Naive thymus-derived CD4-positive, alpha-beta T cell (primary cell): ENCODE measurements at regions not wholly inside any gene's neighbourhood (a gene's known extent, or its start where the extent isn't known, plus 50 kb on each side); places are given as distances from the start of the nearest gene placed in this dataset.

ENCODE experiments used
- ATAC-seq: fragments of 150-1000 bp; cut with Tn5 transposase; 2 replicates; pipeline ENCODE4 v1.10.0; 2021; ENCODE audit warnings: mild to moderate bottlenecking, moderate library complexity
- CTCF ChIA-PET: fragments of 350-600 bp; sonication (Branson Sonifier 250); formaldehyde crosslinking; loops from one replicate; lab custom pipeline; 2021; ENCODE audit warnings: antibody characterized with exemption; lab: Charles Lee
- POLR2A ChIA-PET: fragments of 350-600 bp; sonication (Branson Sonifier 250); formaldehyde crosslinking; loops from one replicate; lab custom pipeline; 2021; ENCODE audit warnings: antibody characterized with exemption, inconsistent platforms; lab: Charles Lee
- DNase-seq, 9 donors: peaks; one replicate each; pipeline versions ENCODE4 v3.0.0 to v3.0.0-alpha.2; 2020 to 2022; ENCODE audit warnings: mixed read lengths in 1 of 9
- H3K27ac ChIP-seq: one replicate; pipeline ENCODE4 v1.7.0; 2013; ENCODE audit warnings: mild to moderate bottlenecking, low read depth, low read length, moderate library complexity
- H3K27me3 ChIP-seq, 2 donors: one replicate each; pipeline ENCODE4 v1.7.0; 2013; ENCODE audit warnings: low read length in 2 of 2, mild to moderate bottlenecking in 2 of 2, moderate library complexity in 2 of 2; ENCODE audit not compliant: control insufficient read depth in 2 of 2, insufficient read depth in 2 of 2
- H3K36me3 ChIP-seq, 3 experiments: 1 replicate in 2 of 3; 2 replicates in 1 of 3; pipeline ENCODE4 v1.7.0; 2013; ENCODE audit warnings: low read length in 3 of 3, mild to moderate bottlenecking in 3 of 3, moderate library complexity in 1 of 3; ENCODE audit not compliant: insufficient read depth in 3 of 3, control insufficient read depth in 2 of 3
- H3K4me1 ChIP-seq, 2 donors: one replicate each; pipeline ENCODE4 v1.7.0; 2013; ENCODE audit warnings: low read length in 2 of 2, mild to moderate bottlenecking in 2 of 2, moderate library complexity in 1 of 2; ENCODE audit not compliant: control insufficient read depth in 2 of 2, insufficient read depth in 2 of 2
- H3K4me3 ChIP-seq: 2 replicates; pipeline ENCODE4 v1.7.0; 2013; ENCODE audit warnings: mild to moderate bottlenecking, low read length
- H3K9me3 ChIP-seq, 3 experiments: 1 replicate in 2 of 3; 2 replicates in 1 of 3; pipeline ENCODE4 v1.7.0; 2013; ENCODE audit warnings: low read length in 3 of 3; ENCODE audit not compliant: control insufficient read depth in 2 of 3
- H3K27ac Mint-ChIP-seq, 9 donors: one replicate each; pipeline ENCODE4 v1.8.0; 2020 to 2022; ENCODE audit warnings: mixed read lengths in 9 of 9, mild to moderate bottlenecking in 8 of 9, moderate library complexity in 5 of 9, inconsistent platforms in 2 of 9
- H3K27me3 Mint-ChIP-seq, 5 donors: one replicate each; pipeline ENCODE4 v1.8.0; 2021 to 2022; ENCODE audit warnings: mixed read lengths in 5 of 5, mild to moderate bottlenecking in 1 of 5
- H3K36me3 Mint-ChIP-seq, 5 donors: one replicate each; pipeline ENCODE4 v1.8.0; 2020 to 2022; ENCODE audit warnings: mixed read lengths in 5 of 5, mild to moderate bottlenecking in 3 of 5, inconsistent platforms in 1 of 5
- H3K4me1 Mint-ChIP-seq, 7 donors: one replicate each; pipeline ENCODE4 v1.8.0; 2020 to 2022; ENCODE audit warnings: mixed read lengths in 7 of 7, mild to moderate bottlenecking in 3 of 7, inconsistent platforms in 1 of 7
- H3K4me3 Mint-ChIP-seq, 10 donors: one replicate each; pipeline ENCODE4 v1.8.0; 2020 to 2022; ENCODE audit warnings: mild to moderate bottlenecking in 10 of 10, mixed read lengths in 10 of 10, moderate library complexity in 6 of 10, inconsistent platforms in 2 of 10
- H3K9me3 Mint-ChIP-seq, 11 donors: one replicate each; pipeline ENCODE4 v1.8.0; 2020 to 2022; ENCODE audit warnings: mixed read lengths in 11 of 11, mild to moderate bottlenecking in 4 of 11, inconsistent platforms in 1 of 11, moderate library complexity in 1 of 11
- intact Hi-C, 2 donors: fragments of 100-400 bp; cut with micrococcal nuclease; formaldehyde crosslinking; loops; one replicate each; pipeline ENCODE4 v1.15.1; 2023

DNA sequence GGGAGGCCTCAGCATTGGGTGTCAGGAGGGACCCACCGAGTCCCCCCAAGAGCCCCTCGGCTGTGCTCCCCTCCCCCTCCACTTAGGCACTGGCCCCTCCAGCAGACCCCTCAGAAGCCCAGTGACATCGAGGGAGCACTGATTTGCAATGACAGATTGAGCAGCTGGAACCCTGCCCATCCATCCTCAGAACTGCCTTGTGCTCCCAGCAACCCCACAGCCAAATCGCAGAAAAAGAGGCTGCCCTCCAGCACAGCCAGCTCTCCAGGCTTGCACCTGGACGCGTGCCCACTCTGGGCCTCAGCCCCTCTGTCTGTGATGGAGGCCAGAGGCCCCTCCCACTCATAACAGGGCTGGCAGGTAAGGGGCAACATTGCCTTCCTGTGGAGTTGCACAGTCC, 123.2 kb upstream of the VSTM2B start:
- Histone ChIP-seq H3K4me1 (no peaks in the 10 kb centered on the region), H3K9me3 (no peaks in the 10 kb centered on the region), H3K4me3 (no peak overlapping the region), H3K27ac (no peak overlapping the region), H3K27me3 (no peaks in the 10 kb centered on the region), H3K36me3 (no peaks in the 10 kb centered on the region)
- Mint-ChIP-seq H3K9me3 (peaks cover 0 to 2% (median 0%) of the 10 kb centered on the region in 11 donors), H3K4me3 (no peak overlapping the region), H3K36me3 (no peaks in the 10 kb centered on the region), H3K27ac (no peak overlapping the region), H3K27me3 (peaks cover 0 to 26% (median 13%) of the 10 kb centered on the region in 5 donors), H3K4me1 (peaks cover 0 to 1% (median 0%) of the 10 kb centered on the region in 7 donors)
- intact Hi-C loops = no loop called here
- POLR2A ChIA-PET = no interaction called here
- CTCF ChIA-PET = no interaction called here
- ATAC-seq = no peak
- no peak for DNase-seq

DNA sequence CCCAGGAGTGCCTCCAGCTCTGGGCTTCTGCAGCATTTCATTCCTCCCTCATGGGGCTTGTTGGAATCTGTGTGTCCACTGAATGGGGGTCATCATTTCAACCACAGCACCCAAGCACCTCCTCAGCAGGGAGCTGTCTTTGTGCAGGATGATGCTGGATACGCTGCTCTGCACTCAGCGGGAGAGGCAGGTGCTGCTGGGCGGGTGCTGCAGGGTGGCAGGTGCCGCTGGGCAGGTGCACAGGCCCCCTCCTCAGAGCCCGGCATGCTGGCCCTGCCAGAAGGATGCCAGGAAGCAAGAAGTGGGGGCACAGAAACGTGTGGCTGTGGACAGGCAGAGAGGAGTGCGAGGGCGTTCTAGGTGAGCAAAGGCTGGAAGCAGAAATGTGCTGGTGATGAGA, 121.8 kb upstream of the VSTM2B start:
- ChIA-PET CTCF (no interaction called here), POLR2A (no interaction called here)
- H3K27me3 ChIP-seq = no peaks in the 10 kb centered on the region
- no peak overlapping the region for H3K27ac ChIP-seq
- ATAC-seq = no peak
- no peaks in the 10 kb centered on the region for H3K9me3 ChIP-seq
- H3K36me3 ChIP-seq = no peaks in the 10 kb centered on the region
- Mint-ChIP-seq H3K27ac (no peak overlapping the region), H3K4me1 (peaks cover 0 to 1% (median 0%) of the 10 kb centered on the region in 7 donors), H3K9me3 (peaks cover 0 to 2% (median 0%) of the 10 kb centered on the region in 11 donors), H3K27me3 (peaks cover 0 to 29% (median 10%) of the 10 kb centered on the region in 5 donors), H3K36me3 (no peaks in the 10 kb centered on the region), H3K4me3 (no peak overlapping the region)
- intact Hi-C loops = no loop called here
- no peak for DNase-seq
- H3K4me3 ChIP-seq = no peak overlapping the region
- no peaks in the 10 kb centered on the region for H3K4me1 ChIP-seq

DNA sequence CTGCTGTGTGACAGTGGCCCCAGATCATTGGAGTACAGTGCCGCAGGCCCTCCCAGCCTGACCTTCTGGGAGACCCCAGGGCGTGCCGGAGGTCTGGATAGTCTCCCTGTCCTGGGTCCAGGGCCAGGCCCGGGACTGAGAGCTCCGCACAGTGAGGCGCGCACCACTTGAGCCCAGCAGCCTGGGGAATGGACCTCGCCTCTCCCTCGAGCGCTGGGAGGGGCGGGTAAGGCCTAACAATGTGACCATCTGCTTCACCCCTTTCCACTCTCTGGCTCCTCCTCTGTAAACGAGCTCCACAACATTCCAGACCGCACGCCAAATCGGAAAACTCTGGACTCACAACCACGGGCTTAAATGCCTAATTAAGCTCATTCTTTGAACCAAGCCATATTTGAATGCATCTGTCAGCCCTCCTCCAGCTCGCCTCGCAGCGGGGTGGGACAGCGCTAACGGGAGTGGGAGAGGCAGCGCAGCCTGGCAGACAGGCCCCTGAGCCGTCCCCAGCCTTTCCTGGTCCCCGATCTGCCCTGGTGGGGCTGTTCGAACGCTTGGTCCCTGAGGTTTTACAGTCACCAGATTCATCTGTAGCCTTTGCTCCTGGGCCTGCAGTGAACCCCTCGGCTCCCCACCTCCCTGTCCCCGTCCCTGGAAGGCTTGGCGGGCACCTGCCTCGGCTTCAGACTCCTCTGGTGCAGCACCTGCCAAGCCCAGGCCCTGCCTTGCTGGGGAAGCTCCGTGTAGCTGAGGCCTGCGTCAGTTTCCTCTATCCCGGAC, 120.7 kb upstream of the VSTM2B start:
- Histone ChIP-seq H3K4me3 (no peak overlapping the region), H3K36me3 (no peaks in the 10 kb centered on the region), H3K27ac (no peak overlapping the region), H3K9me3 (no peaks in the 10 kb centered on the region), H3K4me1 (no peaks in the 10 kb centered on the region), H3K27me3 (no peaks in the 10 kb centered on the region)
- no peaks in the 10 kb centered on the region for H3K4me1 Mint-ChIP-seq
- DNase-seq (no peak), ATAC-seq (no peak)
- H3K9me3 Mint-ChIP-seq = no peaks in the 10 kb centered on the region
- H3K27me3 Mint-ChIP-seq = peaks cover 0 to 20% (median 6%) of the 10 kb centered on the region in 5 donors
- no peaks in the 10 kb centered on the region for H3K36me3 Mint-ChIP-seq
- intact Hi-C loops = no loop called here
- ChIA-PET POLR2A (no interaction called here), CTCF (no interaction called here)
- no peak overlapping the region for H3K4me3 Mint-ChIP-seq
- H3K27ac Mint-ChIP-seq = no peak overlapping the region

DNA sequence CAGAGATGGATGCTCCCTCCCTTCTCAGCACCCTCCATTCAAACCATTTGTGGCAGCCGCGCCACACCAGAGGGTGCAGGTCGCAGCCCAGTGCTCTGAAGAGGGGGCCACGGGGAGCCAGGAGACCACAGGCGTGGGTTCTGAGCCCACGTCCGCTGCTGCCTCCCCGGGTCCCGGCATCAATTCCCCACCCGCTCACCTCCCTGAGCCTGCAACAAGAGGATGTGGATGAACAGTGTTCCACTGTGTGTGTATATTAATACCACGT, 120.1 kb upstream of the VSTM2B start:
- H3K4me1 ChIP-seq = no peaks in the 10 kb centered on the region
- H3K27ac ChIP-seq = no peak overlapping the region
- no peak for ATAC-seq
- intact Hi-C loops = no loop called here
- Mint-ChIP-seq H3K4me3 (no peak overlapping the region), H3K27ac (no peak overlapping the region), H3K9me3 (no peaks in the 10 kb centered on the region), H3K27me3 (peaks cover 0 to 22% (median 10%) of the 10 kb centered on the region in 5 donors), H3K4me1 (no peaks in the 10 kb centered on the region), H3K36me3 (no peaks in the 10 kb centered on the region)
- no peak for DNase-seq
- H3K36me3 ChIP-seq = no peaks in the 10 kb centered on the region
- CTCF ChIA-PET = no interaction called here
- no peaks in the 10 kb centered on the region for H3K9me3 ChIP-seq
- no peak overlapping the region for H3K4me3 ChIP-seq
- no peaks in the 10 kb centered on the region for H3K27me3 ChIP-seq
- POLR2A ChIA-PET = no interaction called here

DNA sequence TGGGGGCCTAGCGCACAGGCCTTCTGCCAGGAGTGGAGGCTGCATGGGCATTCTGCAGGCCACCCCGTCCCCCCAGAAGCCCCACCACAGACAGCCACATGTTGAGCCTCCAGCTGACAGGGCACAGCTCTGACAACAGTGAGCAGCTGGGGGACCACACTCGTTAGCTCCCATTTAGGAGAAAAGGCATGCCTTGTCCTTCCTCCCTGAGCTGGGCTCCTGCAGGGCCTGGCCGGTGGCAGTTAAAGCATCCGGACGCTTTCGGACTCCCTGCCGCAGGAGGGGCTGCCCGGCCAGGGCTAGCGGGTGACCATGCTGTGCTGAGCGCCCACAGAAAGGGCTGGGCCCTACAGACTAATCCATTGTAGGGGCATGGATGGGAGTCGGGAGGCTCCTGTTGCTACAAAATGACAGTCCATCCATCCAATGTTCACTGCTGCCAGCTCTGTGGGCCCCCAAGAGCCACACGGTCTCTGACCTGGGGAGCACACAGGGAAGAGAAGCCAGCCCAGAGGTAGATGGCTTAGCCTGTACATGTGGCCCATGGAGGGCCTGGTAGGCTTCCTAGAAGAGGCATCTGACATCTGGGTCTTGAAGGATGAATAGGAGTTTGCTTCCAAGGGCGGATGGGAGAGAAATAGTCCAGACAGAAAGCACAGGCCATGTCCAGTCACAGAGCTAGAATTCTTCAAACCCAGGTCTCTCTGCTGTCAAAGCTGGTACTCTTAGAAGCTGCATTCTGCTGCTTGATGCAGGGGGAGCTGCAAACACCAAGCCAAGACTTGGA, 116.5 kb upstream of the VSTM2B start:
- Histone ChIP-seq H3K27me3 (no peaks in the 10 kb centered on the region), H3K36me3 (no peaks in the 10 kb centered on the region), H3K27ac (no peak overlapping the region), H3K9me3 (no peaks in the 10 kb centered on the region), H3K4me3 (no peak overlapping the region), H3K4me1 (no peaks in the 10 kb centered on the region)
- no peak overlapping the region for H3K27ac Mint-ChIP-seq
- peaks cover 0 to 17% (median 8%) of the 10 kb centered on the region in 5 donors for H3K27me3 Mint-ChIP-seq
- POLR2A ChIA-PET = no interaction called here
- H3K9me3 Mint-ChIP-seq = no peaks in the 10 kb centered on the region
- intact Hi-C loops = no loop called here
- ATAC-seq (no peak), DNase-seq (no peak)
- no peak overlapping the region for H3K4me3 Mint-ChIP-seq
- H3K36me3 Mint-ChIP-seq = no peaks in the 10 kb centered on the region
- CTCF ChIA-PET = no interaction called here
- H3K4me1 Mint-ChIP-seq = no peaks in the 10 kb centered on the region

DNA sequence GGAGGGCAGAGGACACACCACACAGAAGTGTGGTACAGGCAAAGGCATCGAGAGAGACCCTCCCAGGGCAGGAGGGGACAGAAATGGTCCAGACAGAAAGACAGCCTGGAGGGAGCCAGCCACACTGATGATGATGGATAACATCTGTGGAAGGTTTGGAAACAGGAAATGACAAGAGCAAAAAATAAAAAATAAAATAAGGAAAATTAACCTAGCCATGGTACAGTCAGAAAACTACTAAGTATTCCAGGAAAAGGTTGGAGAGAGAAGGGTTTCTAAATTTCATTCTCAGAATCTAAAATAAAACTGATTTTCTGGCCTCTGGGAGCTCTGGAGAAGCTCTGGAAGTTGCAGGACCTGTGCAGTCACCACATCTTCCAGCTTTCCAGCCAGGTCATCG, 115.2 kb upstream of the VSTM2B start:
- ChIA-PET POLR2A (no interaction called here), CTCF (no interaction called here)
- no peak for ATAC-seq
- Mint-ChIP-seq H3K27ac (no peak overlapping the region), H3K9me3 (no peaks in the 10 kb centered on the region), H3K4me3 (no peak overlapping the region), H3K4me1 (no peaks in the 10 kb centered on the region), H3K27me3 (peaks cover 0 to 17% (median 7%) of the 10 kb centered on the region in 5 donors), H3K36me3 (no peaks in the 10 kb centered on the region)
- no peaks in the 10 kb centered on the region for H3K9me3 ChIP-seq
- H3K27ac ChIP-seq = no peak overlapping the region
- intact Hi-C loops = no loop called here
- H3K27me3 ChIP-seq = no peaks in the 10 kb centered on the region
- no peaks in the 10 kb centered on the region for H3K36me3 ChIP-seq
- DNase-seq = no peak
- H3K4me3 ChIP-seq = no peak overlapping the region
- no peaks in the 10 kb centered on the region for H3K4me1 ChIP-seq

DNA sequence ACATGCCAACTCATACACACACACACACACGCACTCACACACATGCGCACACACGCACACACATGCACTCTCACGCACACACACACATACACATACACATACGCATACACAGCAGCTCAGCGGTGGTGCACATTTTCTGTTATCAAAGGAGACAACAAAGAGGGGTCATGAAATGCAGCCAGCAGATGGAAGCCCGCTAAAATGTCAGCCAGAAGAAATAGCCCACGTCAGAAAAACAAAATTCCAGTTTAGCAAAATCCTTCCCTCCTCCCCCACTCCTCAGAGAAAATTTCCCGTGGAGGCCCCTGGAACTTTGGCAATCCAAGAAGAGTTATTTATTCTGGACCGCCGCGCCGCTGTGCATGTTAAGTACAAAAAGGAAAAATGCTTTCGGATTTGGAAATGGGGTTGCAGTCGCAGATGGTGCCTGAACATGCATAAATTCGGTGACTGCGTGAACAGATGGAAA, 114.6 kb upstream of the VSTM2B start:
- no peaks in the 10 kb centered on the region for H3K36me3 Mint-ChIP-seq
- peaks cover 0 to 20% (median 8%) of the 10 kb centered on the region in 5 donors for H3K27me3 Mint-ChIP-seq
- no peak overlapping the region for H3K4me3 Mint-ChIP-seq
- ChIA-PET POLR2A (no interaction called here), CTCF (no interaction called here)
- DNase-seq (no peak), ATAC-seq (no peak)
- H3K27ac Mint-ChIP-seq = no peak overlapping the region
- Histone ChIP-seq H3K36me3 (no peaks in the 10 kb centered on the region), H3K9me3 (no peaks in the 10 kb centered on the region), H3K4me3 (no peak overlapping the region), H3K27me3 (no peaks in the 10 kb centered on the region), H3K4me1 (no peaks in the 10 kb centered on the region), H3K27ac (no peak overlapping the region)
- no peaks in the 10 kb centered on the region for H3K4me1 Mint-ChIP-seq
- intact Hi-C loops = no loop called here
- H3K9me3 Mint-ChIP-seq = no peaks in the 10 kb centered on the region
